HG03045 (cell line): ENCODE measurements at regions not wholly inside any gene's neighbourhood (a gene's known extent, or its start where the extent isn't known, plus 50 kb on each side); places are given as distances from the start of the nearest gene placed in this dataset.

ENCODE experiments used
- ATAC-seq: cut with Tn5 transposase; IDR thresholded peaks from one replicate; pipeline ENCODE4 v1.9.1; 2021; ENCODE audit warnings: mild to moderate bottlenecking, moderate library complexity; ENCODE audit not compliant: unreplicated experiment

DNA sequence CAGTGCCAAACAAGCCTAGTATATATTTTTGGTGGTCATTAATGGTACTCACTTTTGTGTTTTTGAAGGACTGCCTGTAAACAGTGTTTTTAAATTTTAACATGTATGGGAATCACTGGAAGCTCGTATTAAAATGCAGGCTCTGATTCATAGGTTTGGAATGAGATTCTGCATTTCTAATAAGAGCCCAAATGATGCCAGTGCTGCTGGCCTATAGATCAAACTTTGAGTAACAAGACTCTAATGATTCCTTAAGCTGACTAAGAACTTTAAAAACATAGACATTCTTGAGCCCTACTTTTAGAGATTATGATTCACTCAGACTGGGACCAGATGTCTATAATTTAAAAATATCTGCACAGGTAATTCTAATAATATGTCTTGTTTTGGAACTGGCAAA, 823.2 kb upstream of the LCORL start:
- ATAC-seq, result no peak

GRCh38 chr4:18842431-18842830, 820.9 kb upstream of the LCORL start:
- ATAC-seq, result no peak

- no peak for ATAC-seq
Measured at GRCh38 chr4:18840481-18840880, 818.9 kb upstream of the LCORL start.

DNA sequence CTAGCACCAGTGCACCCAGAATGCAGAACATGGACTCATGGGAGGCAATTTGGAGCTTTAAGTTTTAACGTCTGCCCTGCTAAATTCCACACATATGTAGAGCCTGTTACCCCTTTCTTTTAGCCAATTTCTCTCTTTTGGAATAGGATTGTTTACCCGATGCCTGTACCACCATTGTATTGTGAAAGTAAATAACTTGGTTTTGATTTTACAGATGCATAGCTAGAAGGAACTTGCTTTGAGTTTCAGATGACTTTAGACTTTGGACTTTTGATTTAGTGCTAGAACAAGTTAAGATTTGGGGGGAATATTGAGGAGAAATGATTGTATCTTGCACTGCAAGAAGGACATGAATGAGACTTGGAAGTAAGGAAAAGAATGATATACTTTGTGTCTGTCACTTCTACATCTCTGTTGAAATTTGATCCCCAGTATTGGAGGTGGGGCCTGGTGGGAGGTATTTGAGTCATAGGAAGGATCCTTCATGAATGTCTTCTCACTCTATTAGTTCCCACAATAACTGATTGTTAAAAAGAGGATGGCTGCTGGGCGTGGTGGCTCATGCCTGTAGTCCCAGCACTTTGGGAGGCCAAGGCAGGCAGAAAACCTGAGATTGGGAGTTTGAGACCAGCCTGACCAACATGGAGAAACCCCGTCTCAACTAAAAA, 794.8 kb upstream of the LCORL start:
- ATAC-seq, result no peak

DNA sequence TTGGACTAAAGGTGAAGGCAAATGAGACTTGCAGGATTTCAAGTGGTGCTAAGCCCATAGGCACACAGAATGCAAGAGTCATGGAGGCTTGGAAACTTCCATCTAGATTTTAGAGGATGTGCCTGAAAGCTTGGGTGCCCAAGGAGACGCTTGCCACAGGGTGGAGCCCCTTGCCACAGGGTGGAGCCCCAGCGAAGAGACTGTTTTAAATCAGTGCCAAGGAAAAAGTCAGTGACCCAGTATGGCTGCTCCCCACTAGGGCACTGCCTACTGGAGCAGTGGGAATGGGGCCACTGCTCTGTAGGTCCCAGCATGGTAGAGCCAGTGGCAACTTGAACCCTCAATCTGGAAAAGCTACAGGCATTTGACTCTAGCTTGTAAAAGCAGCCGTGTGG, 794.2 kb upstream of the LCORL start:
- no peak for ATAC-seq

DNA sequence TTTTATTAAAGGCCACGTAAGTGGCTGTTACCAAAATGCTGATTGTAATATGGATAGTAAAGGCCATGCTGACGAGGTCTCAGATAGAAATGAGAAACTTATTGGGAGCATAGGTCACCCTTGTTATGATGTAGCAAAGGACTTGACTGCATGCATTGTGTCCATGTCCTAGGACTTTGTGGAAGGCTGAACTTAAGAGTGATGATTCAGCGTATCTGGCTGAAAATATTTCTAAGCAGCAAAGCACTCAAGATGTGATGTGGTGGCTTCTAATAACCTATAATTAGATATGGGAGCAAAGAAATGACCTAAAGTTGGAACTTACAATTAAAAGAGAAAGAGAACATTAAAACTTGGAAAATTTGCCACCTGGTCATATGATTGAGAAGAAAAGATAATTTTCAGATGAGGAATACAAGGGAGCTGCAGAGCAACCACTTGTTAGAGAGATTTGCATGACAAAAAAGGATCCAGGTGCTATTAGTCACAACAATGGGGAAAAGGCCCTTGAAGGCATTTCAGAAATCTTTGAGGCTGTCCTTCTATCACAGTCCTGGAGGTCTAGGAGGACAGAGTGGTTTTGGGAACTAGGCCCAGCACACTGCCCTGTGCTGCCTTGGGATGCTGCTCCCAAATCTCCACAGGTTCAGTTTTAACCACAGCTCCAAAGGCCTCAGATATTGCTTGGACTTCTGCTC, 793.7 kb upstream of the LCORL start:
- ATAC-seq, result no peak

DNA sequence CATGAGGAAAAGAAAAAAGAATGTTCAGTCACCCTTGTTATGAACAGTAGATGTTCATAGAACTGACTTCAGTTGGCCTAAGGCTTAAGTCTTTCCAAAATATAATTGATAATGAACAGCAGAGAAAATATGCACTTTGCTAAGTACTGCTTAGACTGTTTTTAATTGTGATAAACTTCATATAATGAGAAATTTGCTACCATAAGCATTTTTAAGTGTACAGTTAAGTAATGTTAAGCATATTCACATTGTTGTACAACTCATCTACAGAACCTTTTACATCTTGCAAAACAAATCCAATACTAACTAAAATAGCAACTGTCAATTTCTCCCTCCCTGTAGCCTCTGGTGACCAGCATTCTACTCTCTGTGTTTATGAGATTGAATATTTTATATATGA, 792.2 kb upstream of the LCORL start:
- ATAC-seq, result no peak

- ATAC-seq, result no peak
Measured at GRCh38 chr4:18813055-18813454, 791.5 kb upstream of the LCORL start.

DNA sequence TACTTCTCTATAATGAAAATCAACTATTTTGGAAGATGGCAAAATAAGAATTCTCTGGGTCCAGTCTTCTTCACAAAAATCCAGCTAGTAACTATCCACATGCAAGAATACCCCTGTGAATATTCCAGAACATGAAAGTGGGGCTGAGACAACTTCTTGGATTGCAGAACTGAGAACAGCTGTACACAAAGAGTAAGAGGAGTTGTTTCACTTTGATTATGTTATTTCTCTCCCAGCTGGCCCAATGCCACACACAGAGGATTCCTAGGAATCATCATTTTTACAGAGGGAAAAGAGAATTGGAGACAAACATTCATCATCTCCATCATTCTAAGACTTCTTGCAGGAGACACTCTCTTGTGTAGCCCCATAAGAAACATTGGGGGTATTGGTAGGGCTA, 782.2 kb upstream of the LCORL start:
- ATAC-seq, result no peak

DNA sequence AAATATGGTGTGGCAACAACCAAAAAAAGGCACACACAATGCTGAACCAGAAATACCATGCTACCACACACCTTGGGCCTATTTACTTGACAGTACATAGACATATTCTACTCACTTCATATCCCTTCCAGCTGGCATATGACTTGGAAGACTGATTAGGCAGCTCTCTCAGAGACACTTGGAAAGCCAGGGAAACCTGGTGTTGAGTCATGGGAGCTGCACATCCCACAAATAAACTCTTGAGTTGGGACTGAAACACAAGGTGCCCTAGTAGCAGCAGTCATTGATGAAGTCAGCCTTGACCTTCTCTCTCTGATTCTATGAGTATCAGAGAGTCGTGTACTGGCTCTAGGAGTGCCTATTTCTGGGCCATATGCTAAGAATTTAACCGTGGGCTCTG, 776.6 kb upstream of the LCORL start:
- no peak for ATAC-seq

- no peak for ATAC-seq
Measured at GRCh38 chr4:18795794-18796193, 774.2 kb upstream of the LCORL start.

DNA sequence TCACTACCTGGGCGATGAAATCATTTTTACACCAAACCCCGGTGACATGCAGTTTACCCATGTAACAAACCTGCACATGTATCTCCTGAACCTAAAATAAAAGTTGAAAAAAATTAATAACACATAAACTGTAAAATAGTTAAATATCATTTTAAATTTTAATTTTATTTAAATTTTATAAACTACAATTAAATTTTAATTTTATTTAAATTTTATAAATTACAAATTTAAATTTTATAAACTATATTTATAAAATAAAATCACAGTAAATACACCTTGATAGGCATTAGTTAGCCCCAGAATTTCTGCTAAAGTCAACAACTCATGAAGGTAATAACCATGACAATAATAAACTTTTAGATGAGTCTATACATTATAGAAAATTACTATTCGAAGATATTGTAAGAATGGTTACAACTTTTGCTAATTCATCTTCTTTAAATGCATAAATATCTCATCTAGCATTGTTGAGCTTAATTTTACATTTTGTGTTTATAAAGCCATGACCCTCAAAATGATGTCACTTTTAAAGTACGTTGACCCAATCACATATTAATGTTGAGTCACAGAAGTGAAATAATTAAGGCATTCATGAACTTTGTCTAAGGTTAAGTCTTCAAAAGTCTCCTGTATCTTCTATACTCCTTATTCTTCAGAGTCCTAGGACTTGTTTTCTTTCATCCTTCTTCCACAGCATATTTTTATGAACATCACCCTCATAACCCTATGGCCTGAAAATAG, 755.8 kb upstream of the LCORL start:
- ATAC-seq, result no peak

DNA sequence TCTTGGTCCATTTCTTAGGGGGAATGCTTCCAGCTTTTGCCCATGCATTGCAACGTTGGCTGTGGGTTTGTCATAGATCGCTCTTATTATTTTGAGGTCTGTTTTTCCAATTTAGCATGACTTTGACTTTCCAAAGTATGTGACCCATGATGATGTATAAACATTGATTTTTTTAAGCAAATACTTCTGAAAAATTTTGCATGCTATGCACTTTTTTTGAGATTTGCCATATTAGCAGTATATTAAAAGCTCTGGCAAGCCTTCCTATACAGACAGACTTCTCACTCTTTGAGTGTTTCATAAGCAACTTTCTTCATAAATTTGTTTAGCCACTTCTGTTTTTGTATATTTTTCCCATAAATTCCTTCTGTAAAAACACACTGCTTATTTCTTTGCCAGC, 746.4 kb upstream of the LCORL start:
- ATAC-seq, result no peak

GRCh38 chr4:18756671-18757070, 735.1 kb upstream of the LCORL start:
- no peak for ATAC-seq

GRCh38 chr4:18754180-18754579, 732.6 kb upstream of the LCORL start:
- ATAC-seq, result no peak

DNA sequence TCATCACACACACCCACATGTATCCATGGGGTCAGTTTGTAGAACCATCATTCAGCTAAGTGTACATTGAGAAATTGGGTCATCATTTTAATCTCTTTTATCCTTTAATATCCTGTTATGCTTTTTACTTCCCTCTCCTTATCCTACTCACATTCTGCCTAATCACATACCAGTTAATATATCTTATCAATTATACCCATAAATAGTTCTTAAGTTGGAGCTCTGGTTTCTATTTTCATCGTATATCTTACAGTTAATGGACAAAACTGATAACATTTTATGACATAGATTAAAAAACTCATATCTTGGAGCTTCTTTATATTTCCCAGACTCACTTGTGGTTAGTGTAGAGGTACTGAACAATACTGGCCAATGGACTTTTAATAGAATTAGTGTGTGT, 729.5 kb upstream of the LCORL start:
- no peak for ATAC-seq

DNA sequence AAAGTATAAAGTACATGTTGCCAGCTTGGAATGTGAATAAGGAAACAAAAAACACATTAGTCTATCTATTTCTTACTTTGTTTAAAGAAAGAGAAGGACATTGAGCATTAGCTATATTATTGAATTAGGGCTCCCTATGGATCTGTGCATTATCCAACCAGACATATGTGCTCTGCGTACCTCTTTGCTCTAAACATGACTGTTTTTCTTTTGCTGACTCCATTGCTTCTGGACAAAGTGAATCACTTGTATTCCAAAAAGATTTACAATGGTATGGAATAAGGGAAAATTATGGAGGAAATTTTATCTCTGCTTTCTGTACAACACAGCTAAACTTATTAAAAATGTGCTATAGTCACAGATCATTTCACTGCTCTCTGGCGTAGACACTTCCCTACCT, 727.8 kb upstream of the LCORL start:
- no peak for ATAC-seq

DNA sequence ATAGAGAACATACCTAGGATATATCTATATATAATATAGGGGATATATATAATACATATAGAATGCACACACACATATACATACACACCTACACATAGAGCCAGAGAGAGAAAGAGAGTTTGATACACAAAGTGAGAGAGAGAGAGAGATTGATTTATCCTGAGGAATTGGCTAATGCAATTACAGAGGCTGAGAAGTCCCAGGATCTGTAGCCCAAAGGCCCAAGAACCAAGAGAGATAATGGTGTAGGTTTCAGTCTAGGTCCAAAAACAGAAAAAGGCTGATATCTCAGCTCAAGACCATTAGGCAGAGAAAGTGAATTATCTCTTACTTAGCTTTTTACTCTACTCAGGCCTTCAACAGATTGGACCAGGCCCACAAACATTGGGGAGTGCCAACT, 715.0 kb upstream of the LCORL start:
- ATAC-seq, result no peak

DNA sequence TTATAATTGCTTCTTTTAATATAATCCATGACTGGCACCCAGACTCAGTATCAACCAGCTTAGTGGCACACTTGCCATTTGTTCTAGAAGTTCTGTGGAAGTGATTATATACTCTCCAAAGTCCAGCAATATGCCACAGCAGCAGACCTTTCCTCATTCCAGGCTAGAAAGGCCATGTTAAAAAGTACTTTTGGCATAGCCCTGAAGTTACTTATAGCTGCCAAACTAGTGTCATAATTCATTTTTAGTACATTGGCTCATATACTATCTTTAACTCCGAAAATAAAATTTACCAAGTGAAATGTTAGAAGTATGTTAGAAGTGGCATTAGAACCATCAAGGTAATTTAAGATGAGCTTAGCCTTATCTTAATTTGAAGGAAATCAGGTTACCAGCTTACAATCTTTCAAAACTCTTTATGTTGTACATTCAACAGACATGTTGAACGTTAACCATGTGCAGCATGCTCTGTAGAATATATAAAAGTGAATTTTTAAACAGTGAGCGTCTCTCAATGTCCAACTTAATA, 714.2 kb upstream of the LCORL start:
- ATAC-seq, result no peak

DNA sequence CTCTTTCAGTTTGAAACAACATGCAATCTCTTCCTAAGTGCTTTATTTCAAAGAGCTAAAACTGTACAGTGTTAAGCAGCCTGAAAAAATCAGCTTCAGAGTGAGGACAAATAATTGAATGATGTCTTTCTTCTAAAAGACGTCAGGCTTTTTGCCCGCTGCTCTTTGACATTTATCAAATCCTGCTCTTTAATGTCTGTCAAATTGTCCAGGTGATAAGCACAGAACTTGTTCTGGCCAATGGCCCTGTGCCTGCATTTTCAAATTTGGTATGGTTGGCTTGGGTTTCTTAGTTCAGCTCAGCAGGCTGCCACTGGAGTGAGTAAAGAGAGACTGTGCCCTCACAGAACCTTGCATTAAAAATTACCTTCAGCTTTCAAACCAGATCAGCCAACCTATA, 712.9 kb upstream of the LCORL start:
- no peak for ATAC-seq

- ATAC-seq, result no peak
Measured at GRCh38 chr4:18733961-18734360, 712.4 kb upstream of the LCORL start.

DNA sequence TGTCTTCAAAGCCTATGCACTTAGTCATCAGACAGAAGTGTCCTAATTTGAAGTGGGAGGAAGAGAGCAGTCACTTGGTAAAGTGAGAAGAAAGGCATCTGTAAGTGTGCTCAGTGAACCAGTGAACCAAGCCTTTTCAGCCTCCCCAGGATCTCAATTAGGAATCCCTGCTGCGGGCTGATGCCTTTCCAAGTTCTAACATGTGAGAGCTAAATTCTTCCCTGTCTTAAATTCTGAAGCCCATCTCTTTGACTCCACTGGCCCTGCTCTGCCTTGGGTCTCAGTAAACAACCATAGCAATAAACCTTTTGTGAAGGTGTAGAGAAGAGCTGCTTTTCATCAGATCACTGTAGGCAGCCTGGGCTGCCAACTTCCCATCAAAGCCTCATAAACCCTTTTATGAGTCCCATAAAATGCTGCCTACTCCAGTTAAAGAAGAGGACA, 701.2 kb upstream of the LCORL start:
- ATAC-seq, result no peak
